ENCODE measurements at regions not wholly inside any gene's neighbourhood (a gene's known extent, or its start where the extent isn't known, plus 50 kb on each side); places are given as distances from the start of the nearest gene placed in this dataset.
"Not testable (repeated sequence)": the region's sequence is repeated elsewhere in the genome, so short reads cannot be mapped to it uniquely, and the experiment has no call there.

GRCh38 chr7:112977244-112977955 is 109.2 kb downstream of the GPR85 start:
- H3K9me3 ChIP-seq (ENCODE audit: control insufficient read depth, low read depth, low read length); H3K4me1 ChIP-seq (ENCODE audit: insufficient read depth, low read length); H3K9me3 Mint-ChIP-seq; H3K18ac ChIP-seq (ENCODE audit: insufficient read length, low read depth, low read length); H2AK5ac ChIP-seq (ENCODE audit: insufficient read length, low read length); H3K27ac ChIP-seq (ENCODE audit: insufficient read length, low read depth, low read length); H3K56ac ChIP-seq (ENCODE audit: insufficient read length, low read depth, low read length); H3K23ac ChIP-seq (ENCODE audit: insufficient read length, low read depth, low read length); H4K20me1 ChIP-seq (ENCODE audit: control insufficient read depth, insufficient read depth, insufficient read length); H3K79me1 ChIP-seq (ENCODE audit: insufficient read depth, low read depth, low read length, poor library complexity, severe bottlenecking); H2BK20ac ChIP-seq (ENCODE audit: low read depth, low read length, poor library complexity, severe bottlenecking); DNase-seq; H2BK5ac ChIP-seq (ENCODE audit: insufficient read length, low read length); H3K23me2 ChIP-seq (ENCODE audit: insufficient read length, low read depth, low read length, poor library complexity, severe bottlenecking); H3K27me3 ChIP-seq (ENCODE audit: insufficient read depth, low read length); H3K27me3 Mint-ChIP-seq (ENCODE audit: low read depth); H2BK12ac ChIP-seq (ENCODE audit: insufficient read length, low read depth, low read length); H3K27ac Mint-ChIP-seq; H4K91ac ChIP-seq (ENCODE audit: insufficient read length, low read depth, low read length); H3K4ac ChIP-seq (ENCODE audit: low read depth, low read length); H3K4me1 Mint-ChIP-seq; H3K4me3 Mint-ChIP-seq; H3K9ac ChIP-seq (ENCODE audit: extremely low read depth, insufficient read length, low read length); H2BK120ac ChIP-seq (ENCODE audit: low read depth, low read length, poor library complexity, severe bottlenecking); H3K4me2 ChIP-seq (ENCODE audit: insufficient read depth, insufficient read length, low read length); H2BK15ac ChIP-seq (ENCODE audit: low read depth, low read length); H3K36me3 Mint-ChIP-seq (ENCODE audit: insufficient read depth in 1 of 3, low read depth in 3 of 3); H3K14ac ChIP-seq (ENCODE audit: insufficient read depth, low read length); H4K8ac ChIP-seq (replicated peaks; ENCODE audit: insufficient read length, low read depth, low read length); H2AFZ ChIP-seq (ENCODE audit: low read length); H4K5ac ChIP-seq (ENCODE audit: insufficient read length, low read depth, low read length); H3T11ph ChIP-seq (ENCODE audit: low read length); H3K79me2 ChIP-seq (ENCODE audit: insufficient read depth, low read length): not testable (repeated sequence)
- no CpG with 5 or more reads among the region's 8 CpGs for WGBS (ENCODE audit: extremely low coverage, insufficient read length, low lambda C conversion rate)
